T-helper 1 cell treated with Interleukin-12 subunit alpha and Interleukin-12 subunit beta and Interleukin-4 antibody, amounts not matched to agents 30 ng/mL and 1 ng/mL, for 36 hours (primary cell): ENCODE measurements at regions not wholly inside any gene's neighbourhood (a gene's known extent, or its start where the extent isn't known, plus 50 kb on each side); places are given as distances from the start of the nearest gene placed in this dataset.

Experiments used
- intact Hi-C: fragments of 100-400 bp; cut with micrococcal nuclease; formaldehyde crosslinking; loops from one replicate; pipeline ENCODE4 v1.15.1; 2024

DNA sequence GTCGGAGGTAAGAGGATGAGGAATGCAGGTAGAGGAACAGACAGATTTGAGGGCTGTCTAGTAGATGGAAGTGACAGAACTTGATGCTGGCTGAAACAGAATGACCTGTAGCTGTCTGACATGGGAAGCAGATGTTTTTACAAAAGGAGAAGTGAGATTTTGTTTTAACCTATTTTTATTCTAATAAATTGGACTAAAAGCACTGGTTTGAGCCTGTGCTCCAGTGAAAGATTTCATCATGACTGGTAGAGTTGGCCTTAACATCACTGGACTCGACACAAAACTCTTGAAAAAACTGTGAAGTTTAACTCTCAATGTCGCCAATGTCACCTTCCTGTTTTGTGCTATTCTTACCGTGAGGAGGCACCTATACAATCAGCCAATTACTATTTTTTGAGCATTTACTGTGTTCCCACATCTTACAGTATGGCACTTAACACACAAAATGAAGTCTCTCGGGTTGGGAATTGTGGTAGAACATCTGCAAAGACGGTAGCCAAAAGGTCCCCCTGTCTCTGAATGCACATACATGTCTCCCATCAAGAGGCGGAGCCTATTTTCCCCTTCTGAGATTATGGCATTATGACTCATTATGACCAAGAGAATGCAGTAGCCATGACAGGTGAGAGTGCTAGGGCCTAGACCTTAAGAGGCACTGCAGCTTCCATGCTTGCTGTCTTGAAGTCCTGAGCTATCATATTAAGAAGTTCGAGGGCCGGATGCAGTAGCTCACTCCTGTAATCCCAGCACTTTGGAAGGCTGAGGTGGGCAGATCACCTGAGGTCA is 93.2 kb downstream of the FOXF2 start:
- intact Hi-C loops: no loop called here

GRCh38 chr6:1485678-1486077 is 96.3 kb downstream of the FOXF2 start:
- intact Hi-C loops: no loop called here

GRCh38 chr6:1486387-1486786 is 97.0 kb downstream of the FOXF2 start:
- intact Hi-C loops: no loop called here

DNA sequence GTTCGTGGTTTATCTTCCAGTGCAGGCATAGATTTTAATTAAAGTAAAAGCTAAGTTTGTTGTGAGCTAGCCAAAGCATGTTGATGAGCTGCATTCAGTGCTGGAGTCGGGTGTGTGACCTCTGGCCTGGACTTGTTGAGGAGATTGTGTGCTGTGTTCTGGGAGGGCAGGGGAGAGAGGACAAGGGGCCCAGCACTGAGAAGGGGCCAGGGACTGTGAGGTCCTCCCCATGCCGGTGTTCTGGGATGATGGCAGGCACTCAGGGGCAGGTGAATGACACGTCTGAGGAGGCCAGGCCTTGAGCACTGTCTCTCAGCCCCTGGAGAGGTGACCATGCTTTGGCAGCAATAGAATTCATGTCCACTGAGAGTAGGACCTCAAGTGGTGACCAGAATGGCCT is 97.9 kb downstream of the FOXF2 start:
- intact Hi-C loops: no loop called here

DNA sequence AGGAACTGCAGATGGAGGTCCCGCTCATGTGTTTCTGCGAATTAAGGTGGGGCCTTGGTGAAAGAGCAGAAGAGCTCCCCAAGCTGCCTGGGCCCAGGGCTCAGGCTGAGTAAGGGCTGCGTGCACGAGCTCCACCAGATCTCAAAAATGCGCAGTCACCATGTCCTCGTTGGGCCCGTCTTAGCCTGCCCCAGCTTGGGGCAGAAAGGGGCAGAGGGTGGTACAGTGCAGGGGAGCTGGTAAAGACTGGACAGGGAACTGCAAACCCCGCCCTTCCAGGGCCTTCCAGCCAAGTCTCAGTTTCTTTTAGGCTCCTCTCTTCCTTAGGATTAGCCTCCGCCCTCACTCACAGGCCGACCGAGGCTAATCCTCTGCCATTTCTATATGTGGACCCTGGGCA is 101.6 kb downstream of the FOXF2 start:
- intact Hi-C loops: no loop called here

- intact Hi-C loops: no loop called here
These were observed 102.4 kb downstream of the FOXF2 start for GRCh38 chr6:1491591-1492319.

DNA sequence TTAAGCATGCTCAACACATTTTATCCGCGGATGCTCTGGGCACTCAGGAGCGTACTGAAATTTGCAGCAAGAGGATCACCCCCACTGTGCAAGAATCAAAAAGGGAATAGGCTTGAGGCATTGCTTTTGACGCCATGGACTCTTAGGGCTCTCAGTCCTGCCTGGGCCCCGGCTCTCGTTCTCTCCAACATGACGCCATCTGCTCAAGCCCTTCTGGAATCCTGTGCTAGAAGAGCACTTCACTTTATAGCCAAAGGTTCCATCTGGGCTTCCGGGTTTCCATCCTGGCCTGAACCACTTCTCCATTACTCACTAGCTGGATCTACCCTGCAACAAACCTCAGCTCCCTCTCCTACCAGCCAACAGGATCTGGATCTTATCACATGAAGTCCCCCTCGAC is 105.3 kb downstream of the FOXF2 start:
- intact Hi-C loops: no loop called here

DNA sequence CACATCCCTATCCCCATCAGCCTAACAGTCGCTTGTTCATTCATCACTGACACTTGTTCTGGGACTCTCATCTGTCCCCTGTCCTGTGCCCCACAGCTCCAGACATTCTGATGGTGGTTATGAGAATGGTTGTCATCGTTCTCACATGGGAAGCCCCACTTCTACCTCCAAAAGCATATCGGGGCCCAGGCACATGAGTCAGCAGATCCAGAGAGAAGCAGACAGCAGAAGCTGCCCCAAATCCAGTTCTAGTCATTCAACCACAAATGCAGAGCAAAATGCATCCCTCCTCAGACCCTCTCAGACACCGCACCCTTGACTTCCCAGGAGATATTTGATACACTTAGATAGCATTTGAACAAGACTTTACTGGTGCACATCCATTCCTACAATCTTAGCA is 106.0 kb downstream of the FOXF2 start:
- intact Hi-C loops: no loop called here

- intact Hi-C loops: no loop called here
These were observed 106.7 kb downstream of the FOXF2 start for GRCh38 chr6:1496092-1496491.

GRCh38 chr6:1496836-1497760 is 107.7 kb downstream of the FOXF2 start:
- intact Hi-C loops: no loop called here

GRCh38 chr6:1497761-1498105 is 108.4 kb downstream of the FOXF2 start:
- intact Hi-C loops: no loop called here

- intact Hi-C loops: no loop called here
These were observed 109.2 kb downstream of the FOXF2 start for GRCh38 chr6:1498491-1499113.

- intact Hi-C loops: no loop called here
These were observed 109.9 kb upstream of the FOXC1 start for GRCh38 chr6:1499777-1500176.

DNA sequence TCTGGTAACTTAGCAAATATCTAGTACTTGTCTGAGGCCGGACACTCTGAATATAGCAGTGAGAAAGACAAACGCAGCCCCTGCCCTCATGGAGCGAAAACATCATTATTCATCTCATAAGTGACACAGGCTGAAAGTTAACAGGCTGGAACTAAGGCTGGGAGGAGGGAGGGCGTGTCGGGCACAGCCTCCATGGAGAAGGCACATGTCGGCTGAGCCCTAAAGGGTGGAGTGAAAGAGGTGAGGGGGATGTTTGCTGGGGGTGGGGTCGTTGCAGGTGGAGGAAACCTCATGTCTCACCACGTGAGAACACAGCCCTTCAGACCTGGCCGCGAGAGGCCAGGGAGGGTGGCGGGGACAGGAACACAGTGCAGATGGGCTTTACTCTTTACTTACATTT is 108.8 kb upstream of the FOXC1 start:
- intact Hi-C loops: no loop called here

GRCh38 chr6:1502041-1502440 is 107.7 kb upstream of the FOXC1 start:
- intact Hi-C loops: no loop called here

DNA sequence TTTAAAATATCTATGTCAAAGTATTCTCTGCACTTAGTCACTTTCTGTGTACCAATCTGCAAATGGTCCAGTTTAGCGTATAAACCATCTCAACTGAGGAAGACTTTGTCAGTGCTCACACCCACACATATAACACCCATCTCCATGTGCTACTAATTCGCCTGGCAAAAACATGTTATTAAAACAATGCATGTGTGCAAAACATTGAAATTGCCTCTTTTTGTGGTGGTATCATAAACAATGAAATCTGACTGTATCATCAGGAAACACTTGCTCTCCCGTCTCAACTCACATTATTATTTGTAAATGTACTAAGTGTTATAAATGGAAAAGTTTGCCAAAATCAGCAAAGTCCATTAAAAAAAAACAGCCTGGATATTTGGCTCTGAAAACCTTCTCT is 105.9 kb upstream of the FOXC1 start:
- intact Hi-C loops: no loop called here

GRCh38 chr6:1504465-1504864 is 105.2 kb upstream of the FOXC1 start:
- intact Hi-C loops: no loop called here

- intact Hi-C loops: no loop called here
These were observed 102.5 kb upstream of the FOXC1 start for GRCh38 chr6:1507251-1507650.

GRCh38 chr6:1509241-1509640 is 100.5 kb upstream of the FOXC1 start:
- intact Hi-C loops: no loop called here

- intact Hi-C loops: no loop called here
These were observed 99.5 kb upstream of the FOXC1 start for GRCh38 chr6:1510239-1510638.

DNA sequence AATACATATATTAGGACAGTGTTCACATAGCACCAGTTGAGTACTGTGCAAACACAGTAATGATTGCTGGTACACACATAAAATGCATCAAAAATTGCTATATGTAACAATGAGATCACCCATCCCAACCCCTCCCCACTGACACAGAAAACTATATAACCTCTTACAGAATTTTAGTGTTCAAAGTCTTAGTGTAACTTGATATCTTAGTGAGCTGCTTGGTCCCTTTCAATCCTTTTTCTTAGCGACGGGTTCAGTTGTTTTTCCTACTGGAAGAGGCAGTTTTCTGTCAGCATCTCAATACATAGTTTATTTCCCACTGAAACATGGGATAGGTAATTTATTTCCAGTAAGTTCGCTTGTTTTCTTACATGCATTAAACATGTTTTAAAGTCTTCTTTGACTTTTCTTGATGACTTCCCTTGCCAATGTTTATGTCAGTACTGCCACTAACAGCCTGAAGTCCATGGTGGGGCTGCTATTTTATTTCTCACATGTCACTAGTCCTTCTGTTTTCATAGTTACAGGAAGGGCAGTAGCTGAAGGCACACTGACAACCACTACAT is 96.4 kb upstream of the FOXC1 start:
- intact Hi-C loops: no loop called here
